ENCODE measurements at regions not wholly inside any gene's neighbourhood (a gene's known extent, or its start where the extent isn't known, plus 50 kb on each side); places are given as distances from the start of the nearest gene placed in this dataset.

- POLR2A ChIA-PET = no interaction called here
- intact Hi-C loops (cut with micrococcal nuclease) = no loop called here
- Histone ChIP-seq H3K27me3 (ENCODE audit: control insufficient read depth in 2 of 2, insufficient read depth in 2 of 2, low read length in 2 of 2) (no peaks in the 10 kb centered on the region), H3K4me3 (no peak overlapping the region), H4K20me1 (replicated peaks; ENCODE audit: control insufficient read depth, insufficient read depth, low read length) (no peaks in the 10 kb centered on the region), H3K4me2 (ENCODE audit: insufficient read depth, low read length) (no peak overlapping the region), H3K36me3 (ENCODE audit: control insufficient read depth, insufficient read depth, low read length) (no peaks in the 10 kb centered on the region), H2AFZ (ENCODE audit: low read depth, low read length) (no peak overlapping the region), H3K9ac (ENCODE audit: insufficient read depth in 1 of 2, low read depth in 2 of 2, low read length in 2 of 2) (no peak overlapping the region), H3K4me1 (replicated peaks in 1 of 2; ENCODE audit: control insufficient read depth in 2 of 2, insufficient read depth in 2 of 2, low read length in 2 of 2) (no peaks in the 10 kb centered on the region), H3K79me2 (ENCODE audit: control insufficient read depth, insufficient read depth, low read length) (no peaks in the 10 kb centered on the region), H3K9me3 (replicated peaks; ENCODE audit: control insufficient read depth, insufficient read depth, low read depth, low read length) (no peaks in the 10 kb centered on the region), H3K27ac (ENCODE audit: extremely low read depth, low read depth, low read length) (no peak overlapping the region), H3K9me1 (ENCODE audit: control insufficient read depth, insufficient read depth, low read length) (no peaks in the 10 kb centered on the region)
- ATAC-seq (no peak), FAIRE-seq (no peak), DNase-seq (ENCODE audit: extremely low read depth in 1 of 4, low spot score in 3 of 4) (no peak)
- WGBS (ENCODE audit: insufficient coverage, low coverage, missing lambda C conversion rate) = 0% methylated on average over 3 of the region's 3 CpGs
- CTCF ChIA-PET (ENCODE audit: low intra/inter-chr PET ratio) = no interaction called here
- TF ChIP-seq ZNF444 (CRISPR knock-in tag; IDR thresholded peaks at IDR 0.05) = no peak
- TF ChIP-seq, protein P1, sequence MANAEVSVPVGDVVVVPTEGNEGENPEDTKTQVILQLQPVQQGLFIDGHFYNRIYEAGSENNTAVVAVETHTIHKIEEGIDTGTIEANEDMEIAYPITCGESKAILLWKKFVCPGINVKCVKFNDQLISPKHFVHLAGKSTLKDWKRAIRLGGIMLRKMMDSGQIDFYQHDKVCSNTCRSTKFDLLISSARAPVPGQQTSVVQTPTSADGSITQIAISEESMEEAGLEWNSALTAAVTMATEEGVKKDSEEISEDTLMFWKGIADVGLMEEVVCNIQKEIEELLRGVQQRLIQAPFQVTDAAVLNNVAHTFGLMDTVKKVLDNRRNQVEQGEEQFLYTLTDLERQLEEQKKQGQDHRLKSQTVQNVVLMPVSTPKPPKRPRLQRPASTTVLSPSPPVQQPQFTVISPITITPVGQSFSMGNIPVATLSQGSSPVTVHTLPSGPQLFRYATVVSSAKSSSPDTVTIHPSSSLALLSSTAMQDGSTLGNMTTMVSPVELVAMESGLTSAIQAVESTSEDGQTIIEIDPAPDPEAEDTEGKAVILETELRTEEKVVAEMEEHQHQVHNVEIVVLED (CRISPR knock-in tag; IDR thresholded peaks at IDR 0.05) = no peak
- no peak for TF ChIP-seq ZNF165 (CRISPR knock-in tag; IDR thresholded peaks at IDR 0.05; ENCODE audit: borderline replicate concordance)
- no peak for TF ChIP-seq ZBTB1 (CRISPR knock-in tag; IDR thresholded peaks at IDR 0.05; ENCODE audit: borderline replicate concordance, low read depth)
- no peak for TF ChIP-seq LEF1 (IDR thresholded peaks at IDR 0.05)
- TF ChIP-seq AFF4 (CRISPR knock-in tag; IDR thresholded peaks at IDR 0.05) = no peak
- no peak for TF ChIP-seq NCOA6 (IDR thresholded peaks at IDR 0.05)
- no peak for TF ChIP-seq ZNF75A (CRISPR knock-in tag; IDR thresholded peaks at IDR 0.05)
- no TSS peak for BruUV-seq (replicated peaks)
- in situ Hi-C loops (cut with MboI) = no loop called here
These were observed 482.1 kb downstream of the RWDD3 start for GRCh38 chr1:95716097-95716496.
